ENCODE measurements at regions not wholly inside any gene's neighbourhood (a gene's known extent, or its start where the extent isn't known, plus 50 kb on each side); places are given as distances from the start of the nearest gene placed in this dataset.

GRCh38 chr6:119517428-119517827, 167.9 kb upstream of the MAN1A1 start:
- DNase-seq (ENCODE audit: low read depth, low spot score): no peak
- no peak overlapping the region for H3K4me3 ChIP-seq (ENCODE audit: low read depth, low read length)
- in situ Hi-C loops (cut with HindIII; ENCODE audit: low sequenced_read_pairs): no loop called here
- TF ChIP-seq CTCF (IDR thresholded peaks at IDR 0.05; ENCODE audit: low read depth, low read length): no peak

GRCh38 chr6:119514345-119514744, 164.8 kb upstream of the MAN1A1 start:
- no peak for TF ChIP-seq CTCF (IDR thresholded peaks at IDR 0.05; ENCODE audit: low read depth, low read length)
- DNase-seq (ENCODE audit: low read depth, low spot score): no peak
- no peak overlapping the region for H3K4me3 ChIP-seq (ENCODE audit: low read depth, low read length)
- in situ Hi-C loops (cut with HindIII; ENCODE audit: low sequenced_read_pairs): no loop called here

GRCh38 chr6:119511024-119511423, 161.5 kb upstream of the MAN1A1 start:
- no peak overlapping the region for H3K4me3 ChIP-seq (ENCODE audit: low read depth, low read length)
- TF ChIP-seq CTCF (IDR thresholded peaks at IDR 0.05; ENCODE audit: low read depth, low read length): no peak
- DNase-seq (ENCODE audit: low read depth, low spot score): no peak
- in situ Hi-C loops (cut with HindIII; ENCODE audit: low sequenced_read_pairs): no loop called here

GRCh38 chr6:119510246-119510645, 160.7 kb upstream of the MAN1A1 start:
- no peak for DNase-seq (ENCODE audit: low read depth, low spot score)

GRCh38 chr6:119506631-119507174, 157.1 kb upstream of the MAN1A1 start:
- H3K4me3 ChIP-seq (ENCODE audit: low read depth, low read length): no peak overlapping the region
- no peak for DNase-seq (ENCODE audit: low read depth, low spot score)
- TF ChIP-seq CTCF (IDR thresholded peaks at IDR 0.05; ENCODE audit: low read depth, low read length): no peak
- in situ Hi-C loops (cut with HindIII; ENCODE audit: low sequenced_read_pairs): no loop called here

More at GRCh38 chr6:119510246-119510645, 160.7 kb upstream of the MAN1A1 start:
- no peak for TF ChIP-seq CTCF (IDR thresholded peaks at IDR 0.05; ENCODE audit: low read depth, low read length)
- no peak overlapping the region for H3K4me3 ChIP-seq (ENCODE audit: low read depth, low read length)
- in situ Hi-C loops (cut with HindIII; ENCODE audit: low sequenced_read_pairs): no loop called here

GRCh38 chr6:119501798-119502483, 152.4 kb upstream of the MAN1A1 start:
- in situ Hi-C loops (cut with HindIII; ENCODE audit: low sequenced_read_pairs): no loop called here
- no peak for TF ChIP-seq CTCF (IDR thresholded peaks at IDR 0.05; ENCODE audit: low read depth, low read length)
- DNase-seq (ENCODE audit: low read depth, low spot score): no peak
- no peak overlapping the region for H3K4me3 ChIP-seq (ENCODE audit: low read depth, low read length)

Data from astrocyte of the spinal cord (primary cell).